Activated naive CD4-positive, alpha-beta T cell treated with anti-CD3 and anti-CD28 coated beads, Interleukin-2, amount 10 ng/mL, durations not matched to agents 7 days and 5 days (primary cell): ENCODE measurements at regions not wholly inside any gene's neighbourhood (a gene's known extent, or its start where the extent isn't known, plus 50 kb on each side); places are given as distances from the start of the nearest gene placed in this dataset.
"Not testable (repeated sequence)": the region's sequence is repeated elsewhere in the genome, so short reads cannot be mapped to it uniquely, and the experiment has no call there.

Experiments used
- CTCF ChIA-PET: fragments of 350-600 bp; sonication (Branson Sonifier 250); formaldehyde crosslinking; loops from one replicate; lab custom pipeline; 2021; ENCODE audit warnings: antibody characterized with exemption; lab: Charles Lee
- DNase-seq: peaks from one replicate; pipeline ENCODE4 v3.0.0-alpha.2; 2020
- H3K27ac Mint-ChIP-seq: one replicate; pipeline ENCODE4 v1.8.0; 2021; ENCODE audit warnings: mild to moderate bottlenecking, moderate library complexity, mixed read lengths
- H3K27me3 Mint-ChIP-seq: one replicate; pipeline ENCODE4 v1.8.0; 2021; ENCODE audit warnings: mild to moderate bottlenecking, mixed read lengths
- H3K36me3 Mint-ChIP-seq: one replicate; pipeline ENCODE4 v1.8.0; 2021; ENCODE audit warnings: mixed read lengths
- H3K4me1 Mint-ChIP-seq: one replicate; pipeline ENCODE4 v1.8.0; 2021; ENCODE audit warnings: mixed read lengths
- H3K4me3 Mint-ChIP-seq: one replicate; pipeline ENCODE4 v1.8.0; 2021; ENCODE audit warnings: mild to moderate bottlenecking, moderate library complexity, mixed read lengths
- H3K9me3 Mint-ChIP-seq: one replicate; pipeline ENCODE4 v1.8.0; 2021; ENCODE audit warnings: mixed read lengths

DNA sequence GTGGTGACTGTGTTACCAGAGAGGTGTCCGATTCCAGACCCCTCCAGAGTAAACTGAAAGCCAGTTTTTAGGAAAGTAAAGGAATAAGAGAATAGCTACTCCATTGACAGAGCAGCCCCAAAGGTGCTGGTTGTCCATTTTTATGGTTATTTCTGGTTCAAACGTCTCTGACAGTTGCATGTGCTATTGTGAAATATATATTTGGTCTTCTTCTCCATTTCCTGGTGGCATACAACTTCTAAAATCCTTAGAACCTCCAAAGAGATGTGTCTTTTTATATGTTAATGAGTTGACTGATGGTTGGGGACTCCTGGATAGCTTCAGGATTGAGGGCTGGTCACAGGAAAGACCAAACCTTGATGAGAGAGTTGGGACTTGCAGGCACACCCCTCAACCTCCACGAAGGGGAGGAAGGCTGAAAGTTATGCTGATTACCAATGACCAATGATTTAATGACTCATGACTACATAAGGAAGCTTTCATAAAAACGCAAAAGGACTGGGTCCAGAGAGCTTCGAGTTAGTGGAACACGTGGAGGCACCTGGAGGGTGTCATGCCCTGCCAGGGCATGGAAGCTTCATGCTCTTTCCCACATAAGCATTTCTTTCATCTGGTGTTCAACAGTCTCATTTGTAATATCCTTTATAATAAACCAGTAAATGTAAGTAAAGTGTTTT lies 100.7 kb downstream of the SLC16A1 start:
- Mint-ChIP-seq H3K4me3 (peak overlapping the region; percentile 41), H3K27ac (no peak overlapping the region)
- CTCF ChIA-PET: interaction anchor here (1.0 to 1.4 kb wide), 2 partner anchors 49 to 138 kb away, joined by 3 read pairs; no protein-coding TSS in a partner anchor

DNA sequence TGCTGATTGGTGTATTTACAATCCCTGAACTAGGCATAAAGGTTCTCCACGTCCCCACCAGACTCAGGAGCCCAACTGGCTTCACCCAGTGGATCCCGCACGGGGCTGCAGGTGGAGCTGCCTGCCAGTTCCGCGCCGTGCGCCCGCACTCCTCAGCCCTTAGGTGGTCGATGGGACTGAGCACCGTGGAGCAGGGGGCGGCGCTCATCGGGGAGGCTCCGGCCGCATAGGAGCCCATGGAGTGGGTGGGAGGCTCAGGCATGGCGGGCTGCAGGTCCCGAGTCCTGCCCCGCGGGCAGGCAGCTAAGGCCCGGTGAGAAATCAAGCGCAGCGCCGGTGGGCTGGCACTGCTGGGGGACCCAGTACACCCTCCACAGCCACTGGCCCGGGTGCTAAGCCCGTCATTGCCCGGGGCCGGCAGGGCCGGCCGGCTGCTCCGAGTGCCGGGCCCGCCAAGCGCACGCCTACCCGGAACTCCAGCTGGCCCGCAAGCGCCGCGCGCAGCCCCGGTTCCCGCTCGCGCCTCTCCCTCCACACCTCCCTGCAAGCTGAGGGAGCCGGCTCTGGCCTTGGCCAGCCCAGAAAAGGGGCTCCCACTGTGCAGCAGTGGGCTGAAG lies 101.5 kb downstream of the SLC16A1 start:
- CTCF ChIA-PET: interaction anchor here (1.0 to 1.4 kb wide), 2 partner anchors 48 to 138 kb away, joined by 3 read pairs; no protein-coding TSS in a partner anchor
- not testable (repeated sequence) for H3K4me1 Mint-ChIP-seq, DNase-seq, H3K9me3 Mint-ChIP-seq, H3K27ac Mint-ChIP-seq, H3K4me3 Mint-ChIP-seq, H3K36me3 Mint-ChIP-seq
- peaks cover 67% of the 10 kb centered on the region for H3K27me3 Mint-ChIP-seq

More for the DNA sequence above, 100.7 kb downstream of the SLC16A1 start:
- DNase-seq: no peak
- H3K27me3 Mint-ChIP-seq: peaks cover 59% of the 10 kb centered on the region
- H3K36me3 Mint-ChIP-seq: no peaks in the 10 kb centered on the region
- peaks cover 5% of the 10 kb centered on the region for H3K4me1 Mint-ChIP-seq
- H3K9me3 Mint-ChIP-seq: no peaks in the 10 kb centered on the region

- CTCF ChIA-PET, H3K9me3 Mint-ChIP-seq, H3K4me3 Mint-ChIP-seq, DNase-seq, H3K27ac Mint-ChIP-seq, H3K36me3 Mint-ChIP-seq: not testable (repeated sequence)
- H3K4me1 Mint-ChIP-seq: peaks cover 11% of the 10 kb centered on the region
- H3K27me3 Mint-ChIP-seq: peaks cover 72% of the 10 kb centered on the region
Observed at GRCh38 chr1:112853915-112854314, 102.1 kb downstream of the SLC16A1 start.

- Mint-ChIP-seq H3K27me3 (peaks cover 75% of the 10 kb centered on the region), H3K4me3 (no peak overlapping the region), H3K9me3 (no peaks in the 10 kb centered on the region), H3K36me3 (no peaks in the 10 kb centered on the region), H3K4me1 (peaks cover 11% of the 10 kb centered on the region), H3K27ac (no peak overlapping the region)
- CTCF ChIA-PET: interaction anchor here (1.1 kb wide), 1 partner anchor 29 kb away, joined by 5 read pairs; no protein-coding TSS in a partner anchor
- DNase-seq: no peak
Observed at GRCh38 chr1:112852934-112853333, 103.1 kb downstream of the SLC16A1 start.

GRCh38 chr1:112852276-112852675 lies 103.7 kb downstream of the SLC16A1 start:
- Mint-ChIP-seq H3K9me3 (no peaks in the 10 kb centered on the region), H3K27ac (no peak overlapping the region), H3K27me3 (peaks cover 77% of the 10 kb centered on the region), H3K4me3 (no peak overlapping the region), H3K4me1 (peaks cover 11% of the 10 kb centered on the region), H3K36me3 (no peaks in the 10 kb centered on the region)
- CTCF ChIA-PET: interaction anchor here (1.1 kb wide), 1 partner anchor 29 kb away, joined by 5 read pairs; no protein-coding TSS in a partner anchor
- DNase-seq: no peak

- no peaks in the 10 kb centered on the region for H3K9me3 Mint-ChIP-seq
- CTCF ChIA-PET: no interaction called here
- H3K36me3 Mint-ChIP-seq: no peaks in the 10 kb centered on the region
- H3K4me1 Mint-ChIP-seq: peaks cover 9% of the 10 kb centered on the region
- no peak overlapping the region for H3K27ac Mint-ChIP-seq
- H3K27me3 Mint-ChIP-seq: peaks cover 85% of the 10 kb centered on the region
- H3K4me3 Mint-ChIP-seq: no peak overlapping the region
- DNase-seq: no peak
Observed at GRCh38 chr1:112850034-112850757, 105.8 kb downstream of the SLC16A1 start.

GRCh38 chr1:112849425-112850033 lies 106.5 kb downstream of the SLC16A1 start:
- Mint-ChIP-seq H3K9me3 (no peaks in the 10 kb centered on the region), H3K4me3 (no peak overlapping the region), H3K4me1 (peaks cover 5% of the 10 kb centered on the region), H3K36me3 (no peaks in the 10 kb centered on the region), H3K27ac (no peak overlapping the region), H3K27me3 (peaks cover 81% of the 10 kb centered on the region)
- DNase-seq: no peak
- CTCF ChIA-PET: no interaction called here

DNA sequence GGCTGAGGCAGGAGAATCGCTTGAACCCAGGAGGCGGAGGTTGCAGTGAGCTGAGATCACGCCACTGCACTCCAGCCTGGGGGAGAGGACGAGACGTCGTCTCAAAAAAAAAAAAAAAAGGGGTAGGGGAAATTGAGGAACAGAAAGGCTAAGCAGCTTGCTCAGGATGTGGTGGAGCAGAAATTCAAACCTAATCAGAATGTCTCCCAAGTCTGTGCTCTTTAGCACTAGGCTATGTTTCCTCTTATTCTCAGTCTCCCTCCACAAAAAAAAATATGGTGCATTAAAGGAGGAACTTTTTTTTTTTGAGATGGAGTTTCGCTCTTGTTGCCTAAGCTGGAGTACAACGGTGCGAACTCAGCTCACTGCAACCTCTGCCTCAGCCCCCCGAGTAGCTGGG lies 114.2 kb downstream of the SLC16A1 start:
- H3K4me3 Mint-ChIP-seq: no peak overlapping the region
- H3K36me3 Mint-ChIP-seq: peaks cover 1% of the 10 kb centered on the region
- no peak for DNase-seq
- peaks cover 34% of the 10 kb centered on the region for H3K4me1 Mint-ChIP-seq
- H3K27ac Mint-ChIP-seq: no peak overlapping the region
- no peaks in the 10 kb centered on the region for H3K9me3 Mint-ChIP-seq
- CTCF ChIA-PET: no interaction called here
- H3K27me3 Mint-ChIP-seq: peaks cover 58% of the 10 kb centered on the region

DNA sequence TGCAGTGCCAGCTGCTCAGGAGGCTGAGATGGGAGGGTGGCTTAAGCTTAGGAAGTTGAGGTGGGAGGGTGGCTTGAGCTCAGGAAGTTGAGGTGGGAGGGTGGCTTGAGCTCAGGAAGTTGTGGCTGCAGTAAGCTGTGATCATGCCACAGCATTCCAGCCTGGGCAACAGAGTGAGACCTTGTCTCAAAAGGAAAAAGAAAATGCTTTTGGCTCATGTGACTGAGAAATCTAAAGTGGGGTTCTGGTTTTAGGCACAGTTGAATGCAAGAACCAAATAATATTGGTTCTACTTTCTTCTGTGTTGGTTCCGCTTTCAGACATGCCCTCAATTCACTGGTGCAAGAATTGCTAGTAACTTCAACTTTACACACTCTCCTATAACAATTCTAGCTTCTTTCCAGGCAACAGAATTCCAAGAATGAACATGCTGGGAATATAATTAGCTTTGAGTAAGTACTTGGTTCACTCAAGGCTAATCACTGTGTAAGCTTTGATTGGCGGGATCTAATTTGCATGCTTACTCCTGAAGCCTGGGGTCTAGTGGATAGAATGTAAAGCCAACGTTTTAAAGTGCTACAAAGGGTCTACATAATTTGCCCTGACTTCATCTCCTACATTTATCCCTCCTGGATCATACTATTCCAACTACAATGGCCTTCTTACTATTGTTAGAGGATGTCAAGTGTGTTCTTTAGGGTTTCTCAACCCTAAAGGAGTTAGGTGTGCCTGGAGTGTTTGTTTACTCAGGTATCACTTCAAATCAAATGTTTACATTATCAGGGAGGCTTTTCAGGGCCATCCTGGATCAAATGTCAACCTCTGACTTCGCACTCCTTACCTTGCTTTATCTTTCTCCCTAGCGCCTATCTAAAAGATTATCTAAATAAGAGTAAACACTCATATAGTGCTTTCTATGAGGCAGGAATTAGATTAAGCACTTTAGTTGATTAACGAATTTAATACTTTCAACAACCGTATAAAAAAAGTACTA lies 115.1 kb downstream of the SLC16A1 start:
- DNase-seq: peak; percentile 55
- CTCF ChIA-PET: no interaction called here
- Mint-ChIP-seq H3K36me3 (peaks cover 1% of the 10 kb centered on the region), H3K9me3 (no peaks in the 10 kb centered on the region), H3K27ac (peak overlapping the region; percentile 51), H3K4me3 (peak overlapping the region; percentile 25), H3K27me3 (peaks cover 52% of the 10 kb centered on the region), H3K4me1 (peaks cover 39% of the 10 kb centered on the region)

DNA sequence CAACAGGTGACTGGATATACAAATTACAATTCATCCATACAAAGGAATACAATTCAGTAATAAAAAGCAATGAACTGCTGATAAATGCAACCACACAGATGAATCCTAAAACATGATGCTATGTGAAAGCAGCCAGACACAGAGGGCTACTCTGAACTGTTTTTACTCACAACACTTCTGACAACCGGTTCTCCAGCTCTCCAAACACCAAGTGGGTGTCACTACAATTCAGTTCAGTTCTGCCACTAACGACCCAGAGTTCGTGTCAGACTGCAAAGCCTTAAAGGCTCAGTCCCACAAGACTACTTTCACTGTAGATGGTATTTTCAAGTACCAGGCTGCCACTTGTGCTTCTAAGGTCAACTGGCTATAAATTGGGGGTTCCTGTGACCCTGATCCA lies 119.4 kb downstream of the SLC16A1 start:
- H3K27me3 Mint-ChIP-seq: peaks cover 47% of the 10 kb centered on the region
- no peak for DNase-seq
- no peak overlapping the region for H3K27ac Mint-ChIP-seq
- H3K9me3 Mint-ChIP-seq: no peaks in the 10 kb centered on the region
- H3K36me3 Mint-ChIP-seq: no peaks in the 10 kb centered on the region
- CTCF ChIA-PET: no interaction called here
- no peak overlapping the region for H3K4me3 Mint-ChIP-seq
- H3K4me1 Mint-ChIP-seq: peaks cover 27% of the 10 kb centered on the region

- Mint-ChIP-seq H3K36me3 (no peaks in the 10 kb centered on the region), H3K4me1 (peaks cover 5% of the 10 kb centered on the region), H3K27ac (no peak overlapping the region), H3K4me3 (no peak overlapping the region), H3K27me3 (peaks cover 56% of the 10 kb centered on the region), H3K9me3 (no peaks in the 10 kb centered on the region)
- CTCF ChIA-PET: no interaction called here
- DNase-seq: no peak
Observed at GRCh38 chr1:112833806-112834205, 118.7 kb upstream of the PPM1J start.

- H3K36me3 Mint-ChIP-seq, H3K4me3 Mint-ChIP-seq, CTCF ChIA-PET, H3K9me3 Mint-ChIP-seq, DNase-seq, H3K4me1 Mint-ChIP-seq, H3K27ac Mint-ChIP-seq: not testable (repeated sequence)
- peaks cover 49% of the 10 kb centered on the region for H3K27me3 Mint-ChIP-seq
Observed at GRCh38 chr1:112832259-112832658, 117.1 kb upstream of the PPM1J start.

GRCh38 chr1:112829691-112830090 lies 114.6 kb upstream of the PPM1J start:
- H3K27ac Mint-ChIP-seq, CTCF ChIA-PET: not testable (repeated sequence)
- H3K27me3 Mint-ChIP-seq: peaks cover 60% of the 10 kb centered on the region

More at GRCh38 chr1:112829691-112830090, 114.6 kb upstream of the PPM1J start:
- H3K9me3 Mint-ChIP-seq, DNase-seq, H3K36me3 Mint-ChIP-seq, H3K4me1 Mint-ChIP-seq, H3K4me3 Mint-ChIP-seq: not testable (repeated sequence)
